ENCODE measurements at regions not wholly inside any gene's neighbourhood (a gene's known extent, or its start where the extent isn't known, plus 50 kb on each side); places are given as distances from the start of the nearest gene placed in this dataset.
"Not testable (repeated sequence)": the region's sequence is repeated elsewhere in the genome, so short reads cannot be mapped to it uniquely, and the experiment has no call there.

- not testable (repeated sequence) for DNase-seq (ENCODE audit: extremely low read depth in 1 of 2, low read depth in 1 of 2)
Observed at GRCh38 chr12:94816746-94817145, 166.4 kb upstream of the TMCC3 start.

GRCh38 chr12:94815958-94816357, 165.6 kb upstream of the TMCC3 start:
- no peak for DNase-seq (ENCODE audit: extremely low read depth in 1 of 2, low read depth in 1 of 2)

GRCh38 chr12:94815450-94815849, 165.1 kb upstream of the TMCC3 start:
- no peak for DNase-seq (ENCODE audit: extremely low read depth in 1 of 2, low read depth in 1 of 2)

- no peak for DNase-seq (ENCODE audit: extremely low read depth in 1 of 2, low read depth in 1 of 2)
Observed at GRCh38 chr12:94813314-94813713, 163.0 kb upstream of the TMCC3 start.

- no peak for DNase-seq (ENCODE audit: extremely low read depth in 1 of 2, low read depth in 1 of 2)
Observed at GRCh38 chr12:94812345-94812744, 162.0 kb upstream of the TMCC3 start.

- DNase-seq (ENCODE audit: extremely low read depth in 1 of 2, low read depth in 1 of 2), result no peak
Observed at GRCh38 chr12:94811611-94812010, 161.3 kb upstream of the TMCC3 start.

- no peak for DNase-seq (ENCODE audit: extremely low read depth in 1 of 2, low read depth in 1 of 2)
Observed at GRCh38 chr12:94807951-94808350, 157.6 kb upstream of the TMCC3 start.

- no peak for DNase-seq (ENCODE audit: extremely low read depth in 1 of 2, low read depth in 1 of 2)
Observed at GRCh38 chr12:94806617-94807016, 156.3 kb upstream of the TMCC3 start.

GRCh38 chr12:94805749-94806529, 155.6 kb upstream of the TMCC3 start:
- DNase-seq (ENCODE audit: extremely low read depth in 1 of 2, low read depth in 1 of 2), result no peak

- no peak for DNase-seq (ENCODE audit: extremely low read depth in 1 of 2, low read depth in 1 of 2)
Observed at GRCh38 chr12:94803939-94804338, 153.6 kb upstream of the TMCC3 start.

- DNase-seq (ENCODE audit: extremely low read depth in 1 of 2, low read depth in 1 of 2), result no peak
Observed at GRCh38 chr12:94802796-94803195, 152.4 kb upstream of the TMCC3 start.

GRCh38 chr12:94801745-94802144, 151.4 kb upstream of the TMCC3 start:
- DNase-seq (ENCODE audit: extremely low read depth in 1 of 2, low read depth in 1 of 2), result no peak

- DNase-seq (ENCODE audit: extremely low read depth in 1 of 2, low read depth in 1 of 2), result no peak
Observed at GRCh38 chr12:94799136-94799535, 148.8 kb upstream of the TMCC3 start.

- DNase-seq (ENCODE audit: extremely low read depth in 1 of 2, low read depth in 1 of 2), result no peak
Observed at GRCh38 chr12:94798113-94798512, 147.8 kb upstream of the TMCC3 start.

- no peak for DNase-seq (ENCODE audit: extremely low read depth in 1 of 2, low read depth in 1 of 2)
Observed at GRCh38 chr12:94795520-94795919, 145.2 kb upstream of the TMCC3 start.

- DNase-seq (ENCODE audit: extremely low read depth in 1 of 2, low read depth in 1 of 2), result no peak
Observed at GRCh38 chr12:94795044-94795443, 144.7 kb upstream of the TMCC3 start.

GRCh38 chr12:94793191-94793595, 142.8 kb upstream of the TMCC3 start:
- DNase-seq (ENCODE audit: extremely low read depth in 1 of 2, low read depth in 1 of 2), result no peak

GRCh38 chr12:94792693-94793092, 142.3 kb upstream of the TMCC3 start:
- no peak for DNase-seq (ENCODE audit: extremely low read depth in 1 of 2, low read depth in 1 of 2)

- DNase-seq (ENCODE audit: extremely low read depth in 1 of 2, low read depth in 1 of 2), result no peak
Observed at GRCh38 chr12:94791933-94792332, 141.6 kb upstream of the TMCC3 start.

GRCh38 chr12:94790825-94791224, 140.5 kb upstream of the TMCC3 start:
- DNase-seq (ENCODE audit: extremely low read depth in 1 of 2, low read depth in 1 of 2), result no peak

- DNase-seq (ENCODE audit: extremely low read depth in 1 of 2, low read depth in 1 of 2), result no peak
Observed at GRCh38 chr12:94790370-94790769, 140.0 kb upstream of the TMCC3 start.

- DNase-seq (ENCODE audit: extremely low read depth in 1 of 2, low read depth in 1 of 2), result no peak
Observed at GRCh38 chr12:94789510-94790225, 139.3 kb upstream of the TMCC3 start.
